ENCODE measurements at regions not wholly inside any gene's neighbourhood (a gene's known extent, or its start where the extent isn't known, plus 50 kb on each side); places are given as distances from the start of the nearest gene placed in this dataset.

DNA sequence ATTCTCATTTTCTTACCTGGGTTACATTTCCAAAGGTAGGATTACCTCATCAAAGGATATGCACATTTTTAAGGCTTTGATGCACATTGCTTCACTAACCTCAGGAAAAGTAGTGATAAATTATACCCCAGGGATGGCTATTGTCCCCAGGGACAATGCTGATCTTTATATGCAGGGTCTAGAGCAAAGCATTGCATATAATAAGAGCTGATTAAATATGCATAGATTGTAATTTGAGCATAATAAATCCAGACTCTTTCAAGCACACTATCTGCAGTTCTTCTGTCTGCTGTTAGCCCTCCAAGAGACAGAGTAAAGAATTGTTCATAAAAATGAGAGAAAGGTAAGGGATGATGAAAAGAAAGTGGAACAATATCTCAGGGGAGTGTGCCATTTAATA lies 57.3 kb upstream of the SYT13 start:
- Histone ChIP-seq H3K79me2 (ENCODE audit: insufficient read depth, low read length) (no peaks in the 10 kb centered on the region), H3K4me1 (ENCODE audit: insufficient read depth, low read length) (peaks cover 7% of the 10 kb centered on the region), H3K9me3 (ENCODE audit: insufficient read depth, low read length, severe bottlenecking) (no peaks in the 10 kb centered on the region), H3K36me3 (ENCODE audit: insufficient read depth, low read length) (no peaks in the 10 kb centered on the region), H3K4me3 (ENCODE audit: low read depth in 1 of 2, low read length in 2 of 2) (no peak overlapping the region), H3K27ac (ENCODE audit: low read length) (no peak overlapping the region), H3K27me3 (ENCODE audit: insufficient read depth, low read length, poor library complexity) (peaks cover 38% of the 10 kb centered on the region), H3K4me2 (ENCODE audit: insufficient read depth, low read length) (no peak overlapping the region), H2AFZ (ENCODE audit: low read depth, low read length) (no peak overlapping the region), H4K20me1 (ENCODE audit: insufficient read depth, low read length) (0 out of 2 replicates have a peak, but pooled peaks cover 3% of the 10 kb centered on the region), H3K9ac (ENCODE audit: low read depth, low read length) (no peak overlapping the region)
- no peak for ATAC-seq (ENCODE audit: insufficient read depth, low read depth)
- no peak for DNase-seq
- no peak for TF ChIP-seq EZH2 (IDR thresholded peaks at IDR 0.05; ENCODE audit: borderline replicate concordance, low read depth, low read length, severe bottlenecking)
- TF ChIP-seq, protein P1, sequence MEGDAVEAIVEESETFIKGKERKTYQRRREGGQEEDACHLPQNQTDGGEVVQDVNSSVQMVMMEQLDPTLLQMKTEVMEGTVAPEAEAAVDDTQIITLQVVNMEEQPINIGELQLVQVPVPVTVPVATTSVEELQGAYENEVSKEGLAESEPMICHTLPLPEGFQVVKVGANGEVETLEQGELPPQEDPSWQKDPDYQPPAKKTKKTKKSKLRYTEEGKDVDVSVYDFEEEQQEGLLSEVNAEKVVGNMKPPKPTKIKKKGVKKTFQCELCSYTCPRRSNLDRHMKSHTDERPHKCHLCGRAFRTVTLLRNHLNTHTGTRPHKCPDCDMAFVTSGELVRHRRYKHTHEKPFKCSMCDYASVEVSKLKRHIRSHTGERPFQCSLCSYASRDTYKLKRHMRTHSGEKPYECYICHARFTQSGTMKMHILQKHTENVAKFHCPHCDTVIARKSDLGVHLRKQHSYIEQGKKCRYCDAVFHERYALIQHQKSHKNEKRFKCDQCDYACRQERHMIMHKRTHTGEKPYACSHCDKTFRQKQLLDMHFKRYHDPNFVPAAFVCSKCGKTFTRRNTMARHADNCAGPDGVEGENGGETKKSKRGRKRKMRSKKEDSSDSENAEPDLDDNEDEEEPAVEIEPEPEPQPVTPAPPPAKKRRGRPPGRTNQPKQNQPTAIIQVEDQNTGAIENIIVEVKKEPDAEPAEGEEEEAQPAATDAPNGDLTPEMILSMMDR (IDR thresholded peaks at IDR 0.05; ENCODE audit: borderline replicate concordance, extremely low read depth, low read length, poor library complexity, severe bottlenecking) = no peak

DNA sequence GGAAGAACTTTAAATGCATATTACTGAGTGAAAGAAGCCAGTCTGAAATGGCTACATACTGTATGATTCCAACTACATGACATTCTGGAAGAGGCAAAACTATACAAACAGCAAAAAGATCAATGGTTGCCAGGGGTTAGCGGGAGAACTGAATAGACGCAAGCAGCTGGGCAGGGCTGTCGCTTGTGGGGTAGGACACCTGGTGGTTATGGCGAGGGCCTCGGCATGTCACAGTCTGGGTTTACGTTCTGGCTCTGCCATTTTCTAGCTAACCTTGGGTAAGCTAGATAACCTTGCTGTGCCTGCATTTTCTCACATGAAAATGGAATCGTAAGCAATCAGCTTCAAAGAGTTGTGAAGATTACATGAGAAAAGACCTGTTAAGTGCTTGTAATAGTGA lies 55.2 kb upstream of the SYT13 start:
- Histone ChIP-seq H3K27me3 (ENCODE audit: insufficient read depth, low read length, poor library complexity) (peaks cover 27% of the 10 kb centered on the region), H3K9ac (ENCODE audit: low read depth, low read length) (no peak overlapping the region), H3K4me1 (ENCODE audit: insufficient read depth, low read length) (peaks cover 7% of the 10 kb centered on the region), H3K27ac (ENCODE audit: low read length) (no peak overlapping the region), H3K79me2 (ENCODE audit: insufficient read depth, low read length) (no peaks in the 10 kb centered on the region), H3K4me3 (ENCODE audit: low read depth in 1 of 2, low read length in 2 of 2) (no peak overlapping the region), H3K9me3 (ENCODE audit: insufficient read depth, low read length, severe bottlenecking) (no peaks in the 10 kb centered on the region), H3K36me3 (ENCODE audit: insufficient read depth, low read length) (no peaks in the 10 kb centered on the region), H3K4me2 (ENCODE audit: insufficient read depth, low read length) (no peak overlapping the region), H2AFZ (ENCODE audit: low read depth, low read length) (no peak overlapping the region), H4K20me1 (ENCODE audit: insufficient read depth, low read length) (0 out of 2 replicates have a peak, but pooled peaks cover 3% of the 10 kb centered on the region)
- ATAC-seq (ENCODE audit: insufficient read depth, low read depth) (no peak), DNase-seq (no peak)
- TF ChIP-seq EZH2 (IDR thresholded peaks at IDR 0.05; ENCODE audit: borderline replicate concordance, low read depth, low read length, severe bottlenecking) = no peak
- TF ChIP-seq, protein P1 (IDR thresholded peaks at IDR 0.05; ENCODE audit: borderline replicate concordance, extremely low read depth, low read length, poor library complexity, severe bottlenecking) = no peak

DNA sequence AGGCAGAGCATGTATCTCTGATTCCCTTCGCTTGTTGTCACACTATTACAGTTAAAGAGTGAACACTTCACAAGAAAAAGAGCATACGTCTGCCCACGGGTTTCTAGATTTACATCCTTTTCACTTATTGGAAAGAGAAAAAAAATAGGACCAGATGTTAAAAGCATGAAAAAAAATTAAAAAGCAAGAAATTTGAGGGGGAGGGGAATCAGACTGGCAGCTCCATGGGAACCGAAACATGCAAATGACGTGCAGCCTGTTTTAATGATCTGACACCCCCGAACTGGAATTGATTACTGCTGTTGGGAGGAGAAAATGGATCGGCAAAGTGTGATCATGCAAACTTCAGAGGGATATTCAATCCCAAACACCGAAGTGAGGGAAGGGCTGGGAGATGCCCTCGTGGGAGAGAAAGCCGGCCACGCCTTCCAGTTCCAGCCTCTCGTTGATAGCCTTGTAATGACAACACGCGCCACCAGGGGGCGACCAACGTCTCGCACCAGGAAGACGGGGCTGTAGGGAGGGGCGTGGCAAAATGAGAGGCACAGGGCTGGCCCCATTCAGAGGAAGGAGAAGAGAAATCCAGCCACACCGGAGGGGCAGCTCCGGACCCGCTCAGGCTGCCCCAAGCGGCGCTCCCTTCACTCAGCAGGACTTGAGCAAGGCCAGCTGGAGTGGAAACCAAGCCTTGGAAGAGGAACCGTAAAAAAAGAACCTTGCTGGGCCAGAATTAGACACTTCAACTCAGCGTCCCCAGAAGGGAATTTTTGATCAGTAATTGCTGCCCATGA lies 53.8 kb upstream of the SYT13 start:
- no peak overlapping the region for H3K9ac ChIP-seq (ENCODE audit: low read depth, low read length)
- H3K4me3 ChIP-seq (ENCODE audit: low read depth in 1 of 2, low read length in 2 of 2) = no peak overlapping the region
- ATAC-seq (ENCODE audit: insufficient read depth, low read depth) = peak; percentile 98
- H3K9me3 ChIP-seq (ENCODE audit: insufficient read depth, low read length, severe bottlenecking) = no peaks in the 10 kb centered on the region
- H2AFZ ChIP-seq (ENCODE audit: low read depth, low read length) = peak overlapping the region; percentile 60
- no peak for TF ChIP-seq EZH2 (IDR thresholded peaks at IDR 0.05; ENCODE audit: borderline replicate concordance, low read depth, low read length, severe bottlenecking)
- TF ChIP-seq, protein P1 (IDR thresholded peaks at IDR 0.05; ENCODE audit: borderline replicate concordance, extremely low read depth, low read length, poor library complexity, severe bottlenecking) = peak; percentile 92
- H3K27me3 ChIP-seq (ENCODE audit: insufficient read depth, low read length, poor library complexity) = peaks cover 14% of the 10 kb centered on the region
- H4K20me1 ChIP-seq (ENCODE audit: insufficient read depth, low read length) = 0 out of 2 replicates have a peak, but pooled peaks cover 3% of the 10 kb centered on the region
- H3K27ac ChIP-seq (ENCODE audit: low read length) = no peak overlapping the region
- no peaks in the 10 kb centered on the region for H3K36me3 ChIP-seq (ENCODE audit: insufficient read depth, low read length)
- peaks cover 7% of the 10 kb centered on the region for H3K4me1 ChIP-seq (ENCODE audit: insufficient read depth, low read length)
- peak overlapping the region; percentile 52; the same call in 1 of the 2 replicates for H3K4me2 ChIP-seq (ENCODE audit: insufficient read depth, low read length)
- no peaks in the 10 kb centered on the region for H3K79me2 ChIP-seq (ENCODE audit: insufficient read depth, low read length)
- peak; percentile 90 for DNase-seq

Data from DND-41 (cell line).